GM20000 (cell line): ENCODE measurements at regions not wholly inside any gene's neighbourhood (a gene's known extent, or its start where the extent isn't known, plus 50 kb on each side); places are given as distances from the start of the nearest gene placed in this dataset.
"Not testable (repeated sequence)": the region's sequence is repeated elsewhere in the genome, so short reads cannot be mapped to it uniquely, and the experiment has no call there.

Source experiments
- DNase-seq: peaks from one replicate; pipeline ENCODE4 v3.0.0; 2012; ENCODE audit warnings: low spot score
- TF ChIP-seq, protein P1 (sequence below): IDR thresholded peaks from 2 replicates; pipeline ENCODE4 v1.5.1; 2012; ENCODE audit warnings: mild to moderate bottlenecking, control low read depth; ENCODE audit errors: extremely low read depth, missing control alignments

- DNase-seq, result no peak
- TF ChIP-seq, protein P1, sequence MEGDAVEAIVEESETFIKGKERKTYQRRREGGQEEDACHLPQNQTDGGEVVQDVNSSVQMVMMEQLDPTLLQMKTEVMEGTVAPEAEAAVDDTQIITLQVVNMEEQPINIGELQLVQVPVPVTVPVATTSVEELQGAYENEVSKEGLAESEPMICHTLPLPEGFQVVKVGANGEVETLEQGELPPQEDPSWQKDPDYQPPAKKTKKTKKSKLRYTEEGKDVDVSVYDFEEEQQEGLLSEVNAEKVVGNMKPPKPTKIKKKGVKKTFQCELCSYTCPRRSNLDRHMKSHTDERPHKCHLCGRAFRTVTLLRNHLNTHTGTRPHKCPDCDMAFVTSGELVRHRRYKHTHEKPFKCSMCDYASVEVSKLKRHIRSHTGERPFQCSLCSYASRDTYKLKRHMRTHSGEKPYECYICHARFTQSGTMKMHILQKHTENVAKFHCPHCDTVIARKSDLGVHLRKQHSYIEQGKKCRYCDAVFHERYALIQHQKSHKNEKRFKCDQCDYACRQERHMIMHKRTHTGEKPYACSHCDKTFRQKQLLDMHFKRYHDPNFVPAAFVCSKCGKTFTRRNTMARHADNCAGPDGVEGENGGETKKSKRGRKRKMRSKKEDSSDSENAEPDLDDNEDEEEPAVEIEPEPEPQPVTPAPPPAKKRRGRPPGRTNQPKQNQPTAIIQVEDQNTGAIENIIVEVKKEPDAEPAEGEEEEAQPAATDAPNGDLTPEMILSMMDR, result no peak
Observed at GRCh38 chr4:59695355-59696053, 1504.6 kb upstream of the ADGRL3 start.

DNA sequence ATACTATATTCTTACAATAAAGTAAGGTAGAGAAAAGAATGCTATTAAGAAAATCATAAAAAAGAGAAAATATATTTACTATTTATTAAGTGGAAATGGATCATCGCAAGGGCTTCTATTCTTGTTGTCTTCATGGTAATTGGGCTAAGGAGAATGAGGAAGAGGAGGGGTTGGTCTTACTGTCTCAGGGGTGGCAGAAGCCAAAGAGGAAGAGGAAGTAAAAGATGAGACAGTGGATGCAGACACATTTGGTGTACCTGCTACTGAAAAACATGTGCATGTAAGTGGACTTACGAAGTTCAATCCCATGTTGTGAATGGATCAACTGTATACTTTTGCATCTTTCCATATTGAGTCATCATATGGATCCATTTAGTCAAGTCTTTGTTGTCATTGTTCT, 1502.1 kb upstream of the ADGRL3 start:
- DNase-seq, result no peak
- TF ChIP-seq, protein P1, result no peak

- TF ChIP-seq, protein P1, result no peak
- DNase-seq, result no peak
Observed at GRCh38 chr4:59700651-59701050, 1499.5 kb upstream of the ADGRL3 start.

- TF ChIP-seq, protein P1, result no peak
Observed at GRCh38 chr4:59704616-59705015, 1495.5 kb upstream of the ADGRL3 start.

DNA sequence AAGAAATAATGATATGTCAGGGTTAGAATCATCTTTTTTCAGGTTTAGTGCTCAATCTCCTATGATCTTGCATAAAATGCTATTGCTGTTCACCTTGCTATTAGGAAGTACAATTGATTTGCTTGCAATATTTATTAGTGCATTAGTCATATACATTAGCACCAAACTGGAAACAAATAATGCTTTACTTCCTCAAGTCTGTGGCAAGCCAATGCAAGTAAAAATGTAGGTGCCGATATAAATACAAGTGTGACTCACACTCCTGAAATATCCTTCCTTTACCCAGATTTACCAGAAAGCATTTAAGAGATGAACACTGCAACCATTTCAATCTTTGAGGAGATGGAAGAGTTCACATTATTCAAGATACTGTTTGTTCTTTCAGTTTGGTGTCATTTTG, 1487.7 kb upstream of the ADGRL3 start:
- TF ChIP-seq, protein P1, result no peak
- no peak for DNase-seq

More at GRCh38 chr4:59704616-59705015, 1495.5 kb upstream of the ADGRL3 start:
- no peak for DNase-seq

DNA sequence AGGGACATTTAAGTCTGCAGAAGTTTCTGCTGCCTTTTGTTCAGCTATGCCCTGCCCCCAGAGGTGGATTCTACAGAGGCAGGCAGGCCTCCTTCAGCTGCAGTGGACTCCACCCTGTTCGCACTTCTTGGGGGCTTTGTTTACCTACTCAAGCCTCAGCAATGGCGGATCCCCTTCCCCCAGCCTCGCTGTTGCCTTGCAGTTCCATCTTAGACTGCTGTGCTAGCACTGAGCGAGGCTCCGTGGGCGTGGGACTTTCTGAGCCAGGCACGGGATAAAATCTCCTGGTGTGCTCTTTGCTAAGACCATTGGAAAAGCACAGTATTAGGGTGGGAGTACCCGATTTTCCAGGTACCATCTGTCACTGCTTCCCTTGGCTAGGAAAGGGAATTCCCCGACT, 1475.8 kb upstream of the ADGRL3 start:
- DNase-seq, result not testable (repeated sequence)

- TF ChIP-seq, protein P1, result no peak
- DNase-seq, result no peak
Observed at GRCh38 chr4:59727745-59728144, 1472.4 kb upstream of the ADGRL3 start.

DNA sequence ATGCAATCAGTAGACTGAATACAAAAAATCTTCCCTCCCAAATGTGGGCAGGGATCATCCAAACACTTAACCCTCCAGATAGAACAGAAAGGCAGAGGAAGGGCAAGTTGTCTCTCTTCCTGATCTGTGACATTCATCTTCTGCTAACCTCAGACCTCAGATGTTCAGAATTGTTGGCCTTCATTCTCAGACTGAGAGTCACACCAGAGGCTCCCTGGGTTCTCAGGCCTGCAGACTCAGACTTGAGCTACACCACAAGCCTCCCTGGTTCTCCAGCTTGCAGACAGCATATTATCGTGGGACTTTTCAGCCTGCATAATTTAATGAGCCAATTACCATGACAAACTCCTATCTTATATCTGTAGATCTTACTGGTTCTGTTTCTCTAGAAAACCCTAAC, 1471.6 kb upstream of the ADGRL3 start:
- TF ChIP-seq, protein P1, result no peak
- DNase-seq, result no peak
